Bronchial epithelial cell (primary cell): ENCODE measurements at regions not wholly inside any gene's neighbourhood (a gene's known extent, or its start where the extent isn't known, plus 50 kb on each side); places are given as distances from the start of the nearest gene placed in this dataset.
A peak's percentile ranks its signal among the peaks of the same experiment; 100 is the strongest.

Experiments
- DNase-seq: peaks from one replicate; pipeline ENCODE4 v3.0.0-alpha.2; 2010; ENCODE audit warnings: low read depth
- FAIRE-seq: peaks from 2 replicates; lab custom pipeline; 2011; peaks lifted over from hg19 to GRCh38; lab: Jason Lieb, UNC
- H3K27me3 ChIP-seq: 2 replicates; pipeline ENCODE4 v1.5.1; 2011; ENCODE audit warnings: low read length; ENCODE audit not compliant: control insufficient read depth, insufficient read depth
- H3K36me3 ChIP-seq: 2 replicates; pipeline ENCODE4 v1.5.1; 2011; ENCODE audit warnings: low read length; ENCODE audit not compliant: control insufficient read depth, insufficient read depth
- H3K4me3 ChIP-seq: 2 replicates; pipeline ENCODE4 v1.5.1; 2011; ENCODE audit warnings: mild to moderate bottlenecking, low read depth, low read length, control low read depth
- TF ChIP-seq, protein P1 (sequence below): IDR thresholded peaks from 2 replicates; pipeline ENCODE4 v1.5.1; 2011; ENCODE audit warnings: mild to moderate bottlenecking, moderate library complexity, low read length, control low read depth, inconsistent platforms; ENCODE audit not compliant: insufficient read depth, severe bottlenecking

DNA sequence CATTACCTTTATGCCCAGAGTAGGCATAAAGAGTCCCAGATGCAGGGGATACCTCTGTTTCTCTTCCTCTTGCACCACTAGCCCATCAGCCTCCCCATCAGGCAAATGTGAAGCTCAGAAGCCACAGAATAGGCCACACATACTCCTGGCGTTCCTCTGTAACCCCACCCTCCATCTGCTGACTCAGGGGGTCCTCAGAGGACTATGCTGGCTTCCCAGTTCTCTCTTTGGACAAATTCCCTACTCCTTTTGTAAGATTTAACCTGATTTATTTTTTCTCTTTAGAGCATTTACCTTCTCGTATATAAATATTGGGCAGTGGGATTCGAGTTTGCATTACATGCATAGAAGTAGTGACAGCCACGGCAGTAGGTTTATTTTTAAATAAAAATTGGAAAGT is 262.3 kb upstream of the CADM1 start:
- Histone ChIP-seq H3K36me3 (no peaks in the 10 kb centered on the region), H3K27me3 (no peaks in the 10 kb centered on the region), H3K4me3 (no peak overlapping the region)
- TF ChIP-seq, protein P1, sequence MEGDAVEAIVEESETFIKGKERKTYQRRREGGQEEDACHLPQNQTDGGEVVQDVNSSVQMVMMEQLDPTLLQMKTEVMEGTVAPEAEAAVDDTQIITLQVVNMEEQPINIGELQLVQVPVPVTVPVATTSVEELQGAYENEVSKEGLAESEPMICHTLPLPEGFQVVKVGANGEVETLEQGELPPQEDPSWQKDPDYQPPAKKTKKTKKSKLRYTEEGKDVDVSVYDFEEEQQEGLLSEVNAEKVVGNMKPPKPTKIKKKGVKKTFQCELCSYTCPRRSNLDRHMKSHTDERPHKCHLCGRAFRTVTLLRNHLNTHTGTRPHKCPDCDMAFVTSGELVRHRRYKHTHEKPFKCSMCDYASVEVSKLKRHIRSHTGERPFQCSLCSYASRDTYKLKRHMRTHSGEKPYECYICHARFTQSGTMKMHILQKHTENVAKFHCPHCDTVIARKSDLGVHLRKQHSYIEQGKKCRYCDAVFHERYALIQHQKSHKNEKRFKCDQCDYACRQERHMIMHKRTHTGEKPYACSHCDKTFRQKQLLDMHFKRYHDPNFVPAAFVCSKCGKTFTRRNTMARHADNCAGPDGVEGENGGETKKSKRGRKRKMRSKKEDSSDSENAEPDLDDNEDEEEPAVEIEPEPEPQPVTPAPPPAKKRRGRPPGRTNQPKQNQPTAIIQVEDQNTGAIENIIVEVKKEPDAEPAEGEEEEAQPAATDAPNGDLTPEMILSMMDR, result no peak
- FAIRE-seq (no peak), DNase-seq (no peak)

DNA sequence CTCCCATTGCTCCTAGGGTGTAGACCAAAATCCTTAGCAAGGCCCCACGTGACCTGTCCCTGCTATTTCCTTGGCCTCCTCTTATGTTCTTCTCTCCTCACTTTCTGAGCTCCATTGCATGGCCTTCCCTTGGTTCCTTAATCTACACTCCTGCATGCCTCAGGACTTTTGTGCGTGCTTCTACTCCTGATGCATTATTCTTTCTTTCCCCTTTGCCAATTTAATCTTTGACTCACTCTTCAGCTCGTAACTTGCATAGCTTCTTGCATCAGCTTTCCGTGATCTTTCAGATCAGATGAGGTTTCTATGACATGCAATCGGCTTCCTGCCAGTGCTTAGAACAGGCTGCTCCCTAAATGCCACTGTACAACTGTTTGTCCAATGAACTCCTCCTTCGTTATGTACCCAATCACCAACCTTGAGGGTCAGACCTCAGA is 261.6 kb upstream of the CADM1 start:
- TF ChIP-seq, protein P1, result no peak
- Histone ChIP-seq H3K36me3 (no peaks in the 10 kb centered on the region), H3K27me3 (no peaks in the 10 kb centered on the region), H3K4me3 (no peak overlapping the region)
- DNase-seq, result peak; percentile 51
- FAIRE-seq, result no peak

DNA sequence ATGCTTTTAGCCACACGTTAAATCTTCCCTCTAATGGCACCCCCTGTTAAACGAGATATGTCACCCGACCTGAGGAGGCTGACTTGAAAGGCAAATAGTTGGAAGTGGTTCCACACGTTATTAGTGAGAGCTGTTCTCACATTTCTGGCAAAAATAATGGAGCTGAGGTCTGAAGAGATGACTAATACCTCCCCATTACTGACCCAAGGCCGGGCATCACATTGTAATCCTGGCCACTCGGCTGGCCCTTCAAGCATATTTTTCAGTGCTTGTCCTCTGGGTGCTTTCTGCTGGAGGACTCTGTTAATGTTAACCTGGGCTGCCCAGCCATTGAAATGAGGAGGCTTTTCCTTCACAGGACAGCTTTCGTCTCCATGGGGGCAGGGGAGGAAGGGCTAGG is 260.0 kb upstream of the CADM1 start:
- TF ChIP-seq, protein P1, result no peak
- FAIRE-seq, result no peak
- no peak for DNase-seq
- no peaks in the 10 kb centered on the region for H3K36me3 ChIP-seq
- no peaks in the 10 kb centered on the region for H3K27me3 ChIP-seq
- H3K4me3 ChIP-seq, result no peak overlapping the region

DNA sequence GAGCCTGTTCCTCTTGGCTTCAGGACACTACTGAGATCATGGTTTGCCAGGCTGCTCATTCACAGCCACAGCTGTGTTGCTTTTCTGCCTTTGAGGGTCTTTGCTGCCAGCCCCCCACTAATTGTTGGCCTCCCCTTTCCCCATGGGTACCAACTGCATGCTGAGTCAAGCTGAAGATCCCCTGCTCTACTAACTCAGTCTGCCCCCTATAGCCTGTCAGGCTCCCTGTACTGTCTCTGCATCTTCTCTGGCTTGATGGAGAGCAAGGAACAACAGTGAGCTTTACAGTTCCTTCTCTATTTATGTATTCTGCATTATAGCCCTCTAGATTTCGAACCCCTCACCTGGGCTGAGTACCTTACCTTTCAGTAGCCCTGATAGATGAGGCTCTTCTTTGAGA is 257.6 kb upstream of the CADM1 start:
- no peaks in the 10 kb centered on the region for H3K27me3 ChIP-seq
- H3K4me3 ChIP-seq, result no peak overlapping the region
- no peaks in the 10 kb centered on the region for H3K36me3 ChIP-seq
- FAIRE-seq, result no peak
- DNase-seq, result no peak
- TF ChIP-seq, protein P1, result no peak

DNA sequence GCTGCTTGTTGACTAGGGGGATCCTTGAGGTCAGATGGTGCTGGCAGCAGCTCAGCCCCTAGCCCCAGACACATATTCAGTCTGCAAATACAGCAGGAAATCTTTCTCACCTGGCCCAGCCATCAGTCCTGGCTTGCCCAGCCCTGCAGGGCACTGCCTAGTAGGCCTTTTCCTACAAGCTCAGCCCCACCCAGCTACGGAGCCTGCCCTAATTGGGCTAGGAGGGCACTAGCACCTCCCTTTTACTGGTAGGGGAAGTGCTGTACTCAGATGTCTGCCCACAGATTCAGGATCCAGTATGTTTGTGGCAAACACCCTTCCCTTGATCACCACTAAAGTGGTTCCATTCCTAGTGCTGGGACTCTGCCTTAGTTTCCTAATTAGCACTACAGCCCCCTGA is 257.1 kb upstream of the CADM1 start:
- DNase-seq (peak; percentile 75), FAIRE-seq (no peak)
- no peaks in the 10 kb centered on the region for H3K36me3 ChIP-seq
- no peak overlapping the region for H3K4me3 ChIP-seq
- no peaks in the 10 kb centered on the region for H3K27me3 ChIP-seq
- TF ChIP-seq, protein P1, result no peak
